GM12878 (cell line): ENCODE measurements at regions not wholly inside any gene's neighbourhood (a gene's known extent, or its start where the extent isn't known, plus 50 kb on each side); places are given as distances from the start of the nearest gene placed in this dataset.
"Not testable (repeated sequence)": the region's sequence is repeated elsewhere in the genome, so short reads cannot be mapped to it uniquely, and the experiment has no call there.

Experiments
- ATAC-seq: fragments of 200-7000 bp; cut with Tn5 transposase; 3 replicates; pipeline ENCODE4 v1.9.1; 2020; ENCODE audit warnings: mild to moderate bottlenecking, moderate library complexity
- BruUV-seq: library from RNA; stranded (reverse); fragments of 400-500 nt; replicated peaks from 2 replicates; lab custom pipeline; 2021; lab: Mats Ljungman, UMichigan
- CTCF ChIA-PET: fragments of 300-600 bp; sonication (Branson Sonifier 250); formaldehyde crosslinking; extraction: SDS; loops from one replicate; lab custom pipeline; 2021; ENCODE audit warnings: inconsistent platforms; lab: Yijun Ruan, JAX
- POLR2A ChIA-PET: fragments of 350-600 bp; formaldehyde crosslinking; extraction: SDS; loops from one replicate; lab custom pipeline; 2021; ENCODE audit warnings: inconsistent platforms; lab: Charles Lee
- RAD21 ChIA-PET: fragments of 300-600 bp; sonication (Branson Sonifier 250); formaldehyde crosslinking; loops from one replicate; lab custom pipeline; 2023; ENCODE audit warnings: antibody characterized with exemption; ENCODE audit not compliant: unreplicated experiment; lab: Charles Lee
- SMC1A ChIA-PET: fragments of 300-600 bp; sonication (Branson Sonifier 250); formaldehyde crosslinking; loops from one replicate; lab custom pipeline; 2023; ENCODE audit not compliant: unreplicated experiment, uncharacterized antibody; lab: Charles Lee
- DNase-seq: peaks from one replicate; pipeline ENCODE4 v3.0.0-alpha.2; 2011; ENCODE audit warnings: low read depth, low spot score
- FAIRE-seq: peaks from 3 replicates; lab custom pipeline; 2011; peaks lifted over from hg19 to GRCh38; lab: Jason Lieb, UNC
- H2AFZ ChIP-seq: 2 replicates; pipeline ENCODE4 v1.6.0; 2011; ENCODE audit warnings: low read depth, low read length, control low read depth; ENCODE audit not compliant: control insufficient read depth
- H3K27ac ChIP-seq: 2 replicates; pipeline ENCODE4 v1.5.1; 2011; ENCODE audit warnings: control low read depth; ENCODE audit not compliant: control insufficient read depth, insufficient read depth
- H3K27me3 ChIP-seq, 2 experiments: replicated peaks in 1 of 2; 2 replicates each; pipeline versions ENCODE4 v1.6.0 to v1.6.1; 2011; ENCODE audit warnings: low read length in 1 of 2; ENCODE audit not compliant: control insufficient read depth in 2 of 2, insufficient read depth in 2 of 2
- H3K36me3 ChIP-seq, 2 experiments: 2 replicates each; pipeline ENCODE4 v1.5.1; 2011; ENCODE audit warnings: low read length in 1 of 2; ENCODE audit not compliant: control insufficient read depth in 2 of 2, insufficient read depth in 2 of 2
- H3K4me1 ChIP-seq: 2 replicates; pipeline ENCODE4 v1.6.1; 2011; ENCODE audit warnings: mild to moderate bottlenecking, low read length, moderate library complexity, mixed read lengths; ENCODE audit not compliant: control insufficient read depth, insufficient read depth
- H3K4me2 ChIP-seq: 2 replicates; pipeline ENCODE4 v1.6.0; 2011; ENCODE audit warnings: control low read depth; ENCODE audit not compliant: control insufficient read depth, insufficient read depth
- H3K4me3 ChIP-seq: fragments of 200-600 bp; sonication (generic); 2 replicates; pipeline ENCODE4 v1.5.1; 2016
- H3K79me2 ChIP-seq: 2 replicates; pipeline ENCODE4 v1.6.0; 2011; ENCODE audit warnings: low read length; ENCODE audit not compliant: control insufficient read depth, insufficient read depth
- H3K9ac ChIP-seq: 2 replicates; pipeline ENCODE4 v1.8.0; 2011; ENCODE audit warnings: low read length, control low read depth, mixed read lengths; ENCODE audit not compliant: control insufficient read depth, insufficient read depth
- H3K9me3 ChIP-seq: replicated peaks from 3 replicates; pipeline ENCODE4 v1.5.1; 2011; ENCODE audit warnings: mild to moderate bottlenecking, low read length; ENCODE audit not compliant: control insufficient read depth, insufficient read depth
- H4K20me1 ChIP-seq: 2 replicates; pipeline ENCODE4 v1.6.0; 2011; ENCODE audit not compliant: control insufficient read depth, insufficient read depth
- WGBS: methylation state at CpG from one replicate; pipeline ENCODE4 v1.1.6; 2016; ENCODE audit warnings: low lambda C conversion rate; ENCODE audit not compliant: insufficient replicate concordance, insufficient coverage; ENCODE audit errors: missing lambda C conversion rate; 5-methylcytosine and 5-hydroxymethylcytosine counted together
- in situ Hi-C: fragments of 300-500 bp; cut with MboI; formaldehyde crosslinking; loops from 9 replicates; pipeline ENCODE4 v1.14.3; 2018; ENCODE audit warnings: mixed read lengths
- intact Hi-C: fragments of 100-400 bp; cut with micrococcal nuclease; formaldehyde crosslinking; loops from one replicate; pipeline ENCODE4 v1.14.2; 2022; ENCODE audit not compliant: unreplicated experiment

DNA sequence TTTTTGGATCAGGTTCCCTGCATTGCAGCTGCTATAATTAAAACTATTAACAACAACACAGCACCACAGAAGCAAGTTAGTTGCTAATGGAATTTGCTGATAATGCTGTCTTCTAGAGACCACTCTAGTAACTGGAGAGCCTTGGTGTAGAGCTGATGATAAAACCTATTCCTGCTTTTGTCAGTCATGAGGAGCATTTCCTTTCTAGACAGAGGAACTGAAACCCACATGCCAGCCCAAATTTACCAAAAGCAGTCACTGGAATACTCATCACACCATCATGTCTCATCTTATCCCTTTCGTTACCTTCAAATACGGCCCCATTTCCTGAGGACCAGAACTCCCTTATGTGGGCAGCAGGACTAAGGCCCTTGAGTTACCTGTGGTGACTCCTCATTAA lies 67.1 kb upstream of the AGAP9 start:
- H3K36me3 ChIP-seq, H4K20me1 ChIP-seq, H2AFZ ChIP-seq, H3K27me3 ChIP-seq, POLR2A ChIA-PET, H3K9ac ChIP-seq, BruUV-seq, SMC1A ChIA-PET, H3K4me3 ChIP-seq, in situ Hi-C loops, RAD21 ChIA-PET, FAIRE-seq, H3K9me3 ChIP-seq, H3K4me2 ChIP-seq, intact Hi-C loops, DNase-seq, H3K79me2 ChIP-seq, CTCF ChIA-PET, H3K27ac ChIP-seq, H3K4me1 ChIP-seq: not testable (repeated sequence)
- no CpG with 5 or more reads among the region's 2 CpGs for WGBS
- peak; percentile 27; the same call in 2 of the 3 replicates for ATAC-seq

GRCh38 chr10:47582051-47582450 lies 58.6 kb upstream of the AGAP9 start:
- H3K27ac ChIP-seq, H3K79me2 ChIP-seq, H3K36me3 ChIP-seq, ATAC-seq, SMC1A ChIA-PET, DNase-seq, BruUV-seq, POLR2A ChIA-PET, intact Hi-C loops, H3K9ac ChIP-seq, H3K4me1 ChIP-seq, H2AFZ ChIP-seq, in situ Hi-C loops, H3K4me3 ChIP-seq, H3K27me3 ChIP-seq, RAD21 ChIA-PET, H3K4me2 ChIP-seq, FAIRE-seq, CTCF ChIA-PET, H4K20me1 ChIP-seq, H3K9me3 ChIP-seq: not testable (repeated sequence)
- WGBS, result 54% methylated on average over 3 of the region's 4 CpGs

DNA sequence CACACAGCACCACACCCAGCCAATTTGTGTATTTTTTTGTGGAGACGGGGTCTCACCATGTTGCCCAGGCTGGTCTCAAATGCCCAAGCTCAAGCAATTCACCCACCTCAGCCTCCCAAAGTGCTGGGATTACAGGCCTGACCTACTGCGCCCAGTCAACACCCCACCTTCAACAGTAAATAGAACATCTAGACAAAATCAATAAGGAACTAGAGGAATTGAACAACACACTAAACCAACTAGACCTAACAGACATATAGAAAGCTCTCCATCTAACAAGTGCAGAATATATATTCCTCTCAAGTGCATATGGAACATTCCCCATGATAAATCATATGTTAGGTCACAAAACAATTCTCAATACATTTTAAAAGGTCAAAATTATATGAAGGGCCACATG lies 56.6 kb upstream of the AGAP9 start:
- H4K20me1 ChIP-seq, POLR2A ChIA-PET, H3K4me2 ChIP-seq, H3K27ac ChIP-seq, CTCF ChIA-PET, H3K9ac ChIP-seq, in situ Hi-C loops, RAD21 ChIA-PET, FAIRE-seq, BruUV-seq, H2AFZ ChIP-seq, H3K4me1 ChIP-seq, DNase-seq, H3K79me2 ChIP-seq, H3K27me3 ChIP-seq, H3K36me3 ChIP-seq, ATAC-seq, SMC1A ChIA-PET, H3K9me3 ChIP-seq, H3K4me3 ChIP-seq, intact Hi-C loops: not testable (repeated sequence)
- WGBS, result no CpG with 5 or more reads among the region's 2 CpGs

DNA sequence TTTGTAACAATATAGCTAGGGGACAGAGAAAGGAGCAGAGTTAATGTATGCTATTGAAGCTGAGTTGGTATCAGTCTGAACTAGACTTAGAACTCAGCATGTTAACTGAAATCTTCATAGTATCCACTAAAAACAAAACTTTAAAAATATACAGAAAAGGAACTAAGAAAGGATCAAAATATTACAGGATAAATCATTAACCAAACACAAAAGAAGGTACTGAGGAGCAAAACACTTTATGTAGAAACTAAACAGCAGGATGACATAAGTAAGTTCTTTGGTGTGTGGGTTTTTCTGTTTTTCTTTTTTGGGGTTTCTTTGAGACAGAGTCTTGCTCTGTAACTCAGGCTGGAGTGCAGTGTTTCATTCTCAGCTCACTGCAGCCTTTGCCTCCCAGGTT lies 55.1 kb upstream of the AGAP9 start:
- intact Hi-C loops, H3K27me3 ChIP-seq, CTCF ChIA-PET, H3K79me2 ChIP-seq, DNase-seq, H3K4me2 ChIP-seq, in situ Hi-C loops, H4K20me1 ChIP-seq, RAD21 ChIA-PET, POLR2A ChIA-PET, H3K9ac ChIP-seq, SMC1A ChIA-PET, FAIRE-seq, H3K9me3 ChIP-seq, H2AFZ ChIP-seq, H3K27ac ChIP-seq, BruUV-seq, H3K36me3 ChIP-seq, H3K4me1 ChIP-seq, H3K4me3 ChIP-seq: not testable (repeated sequence)
- peak; percentile 76 for ATAC-seq
